ENCODE measurements at regions not wholly inside any gene's neighbourhood (a gene's known extent, or its start where the extent isn't known, plus 50 kb on each side); places are given as distances from the start of the nearest gene placed in this dataset.
"Not testable (repeated sequence)": the region's sequence is repeated elsewhere in the genome, so short reads cannot be mapped to it uniquely, and the experiment has no call there.

DNA sequence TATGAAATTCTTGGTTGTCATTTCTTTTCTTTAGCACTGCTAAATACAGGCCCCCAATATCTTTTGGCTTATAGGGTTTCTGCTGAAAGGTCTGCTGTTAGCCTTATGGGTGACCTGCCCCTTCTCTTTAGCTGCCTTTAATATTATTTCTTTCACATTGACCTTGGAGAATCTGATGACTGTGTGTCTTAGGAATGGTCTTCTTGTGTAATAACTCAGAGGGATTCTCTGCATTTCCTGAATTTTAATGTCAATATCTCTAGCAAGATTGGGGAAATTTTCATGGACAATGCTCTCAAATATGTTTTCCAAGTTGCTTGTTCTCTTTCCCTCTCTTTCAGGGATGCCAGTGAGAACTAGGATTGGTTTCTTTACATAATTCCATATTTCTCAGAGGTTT, 292.4 kb downstream of the SLC7A11 start:
- DNase-seq, result no peak

DNA sequence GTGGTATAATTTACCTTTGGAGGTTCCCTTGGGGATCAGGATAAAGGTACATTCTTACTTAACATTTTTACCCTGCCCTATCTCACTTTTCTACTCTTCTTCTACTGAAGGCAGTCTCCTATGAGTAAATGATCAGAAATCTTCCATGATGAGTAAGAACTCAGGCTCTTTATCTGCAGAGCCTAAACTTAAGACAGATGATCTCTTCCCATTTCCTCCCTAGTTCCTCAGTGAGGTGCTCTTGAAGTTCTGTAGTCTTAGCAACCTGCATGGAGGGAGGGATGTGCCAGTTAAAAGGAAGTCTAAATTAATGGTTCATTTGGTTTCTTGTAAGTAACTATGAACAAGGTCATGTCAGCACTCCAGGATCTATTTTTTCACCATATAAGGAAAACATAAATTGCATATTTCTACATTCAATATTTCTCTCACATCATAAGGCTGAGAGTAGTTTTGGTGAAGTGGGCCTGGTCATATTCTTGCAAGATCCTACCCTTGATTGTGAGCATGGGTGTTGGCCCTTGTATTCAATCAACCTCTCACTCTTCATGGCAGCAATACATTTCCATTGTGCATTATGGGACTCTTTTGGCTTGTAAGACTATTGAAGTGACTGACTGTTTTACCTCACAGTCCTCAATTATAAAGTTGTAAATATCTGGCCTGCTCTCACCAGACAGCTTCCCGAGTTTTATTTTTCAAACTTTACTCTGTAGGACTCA, 295.5 kb downstream of the SLC7A11 start:
- DNase-seq, result no peak

- not testable (repeated sequence) for DNase-seq
Observed at GRCh38 chr4:137942815-137943214, 299.3 kb downstream of the SLC7A11 start.

- not testable (repeated sequence) for DNase-seq
Observed at GRCh38 chr4:137942015-137942515, 300.1 kb downstream of the SLC7A11 start.

DNA sequence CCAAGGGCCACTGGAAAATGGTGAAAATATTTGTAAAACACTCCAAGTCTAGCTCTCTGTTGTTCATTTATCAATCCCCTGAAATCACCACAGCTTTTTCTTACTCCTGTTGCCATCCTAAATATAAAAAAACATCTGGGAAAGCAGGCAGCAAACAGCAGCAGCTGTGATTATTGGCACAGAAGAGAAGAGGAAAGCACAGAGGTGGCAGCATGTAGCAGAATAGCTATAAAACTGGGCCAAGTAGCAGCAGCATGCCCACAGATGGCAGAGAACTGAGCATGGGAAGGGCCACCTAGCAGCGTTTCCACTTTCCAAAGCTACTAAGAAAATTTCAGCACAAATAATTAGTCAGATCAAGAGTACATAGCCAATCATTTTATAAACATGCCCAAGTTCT, 307.2 kb downstream of the SLC7A11 start:
- no peak for DNase-seq

DNA sequence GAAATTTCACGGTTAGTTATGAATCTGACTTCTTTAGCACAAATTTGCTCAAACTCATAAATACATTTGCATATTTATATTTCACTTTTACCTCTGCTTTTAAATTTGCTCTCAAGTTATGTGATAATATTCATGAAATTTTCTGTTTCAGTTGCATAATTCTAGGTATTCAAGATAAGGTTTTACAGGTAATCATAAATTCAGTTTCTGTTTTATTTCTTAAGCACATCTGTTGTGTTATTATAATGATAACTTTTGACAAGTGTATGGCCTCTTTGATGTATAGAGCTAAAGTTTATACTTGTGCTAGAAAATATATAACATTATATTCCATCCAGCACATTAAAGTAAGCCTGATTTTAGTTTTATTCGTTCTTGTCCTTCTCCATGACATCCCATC, 308.1 kb downstream of the SLC7A11 start:
- DNase-seq, result no peak

DNA sequence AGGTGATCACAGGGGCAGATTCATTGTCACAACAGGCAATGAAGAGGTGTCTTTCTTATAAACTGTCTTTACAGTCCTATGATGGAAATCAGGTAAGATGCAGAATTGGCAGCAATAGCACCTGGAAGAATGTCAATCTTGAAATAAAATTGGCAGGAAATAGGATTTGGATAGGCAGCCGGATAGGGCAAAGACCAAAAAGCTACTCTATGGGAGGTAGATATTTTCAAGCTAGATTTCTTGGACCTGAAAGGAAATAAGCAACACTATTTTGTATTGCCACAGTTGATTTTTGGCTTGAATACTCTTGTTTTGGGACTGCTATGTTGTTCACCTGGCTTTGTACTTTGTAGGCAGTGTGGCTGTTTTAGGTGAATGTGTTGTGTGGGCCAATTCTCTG, 314.2 kb downstream of the SLC7A11 start:
- DNase-seq, result no peak

DNA sequence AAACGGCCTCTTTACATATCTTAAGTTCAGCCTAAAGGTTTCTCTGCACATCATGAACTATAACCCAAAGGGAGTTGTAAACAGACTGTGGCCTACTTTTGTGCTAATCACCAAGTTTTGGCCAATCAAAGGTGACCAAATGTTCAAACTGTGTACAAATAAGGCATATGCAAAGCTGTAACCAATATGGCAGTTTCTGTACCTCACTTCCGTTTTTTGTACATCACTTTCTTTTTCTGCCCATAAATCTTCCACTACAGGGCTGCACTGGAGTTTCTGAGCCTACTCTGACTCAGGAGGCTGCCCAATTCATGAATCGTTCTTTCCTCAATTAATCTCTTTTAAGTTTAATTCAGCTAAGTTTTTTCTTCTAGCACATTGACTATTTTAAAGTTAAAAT, 318.7 kb downstream of the SLC7A11 start:
- no peak for DNase-seq

GRCh38 chr4:137922721-137923120, 319.4 kb downstream of the SLC7A11 start:
- DNase-seq, result no peak

GRCh38 chr4:137909529-137910309, 332.4 kb downstream of the SLC7A11 start:
- DNase-seq, result no peak

DNA sequence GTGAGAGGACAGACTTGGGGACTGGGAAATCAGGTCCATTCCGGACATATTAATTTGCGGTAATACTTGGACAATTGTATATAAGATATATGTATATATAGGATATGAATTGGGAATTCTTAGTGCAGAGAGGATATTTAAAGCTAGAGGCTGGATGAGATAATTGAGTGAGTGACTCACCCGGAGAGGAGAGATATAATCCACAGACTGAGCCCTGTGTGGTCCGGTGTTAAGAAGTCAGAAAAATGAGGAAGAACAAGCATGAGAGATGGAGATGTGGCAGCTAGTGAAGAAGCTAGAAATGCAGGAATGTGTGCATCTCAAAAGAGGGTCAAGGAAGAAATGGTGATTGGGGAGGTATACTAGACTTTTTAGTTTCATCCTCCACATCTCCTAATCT, 336.2 kb downstream of the SLC7A11 start:
- no peak for DNase-seq

DNA sequence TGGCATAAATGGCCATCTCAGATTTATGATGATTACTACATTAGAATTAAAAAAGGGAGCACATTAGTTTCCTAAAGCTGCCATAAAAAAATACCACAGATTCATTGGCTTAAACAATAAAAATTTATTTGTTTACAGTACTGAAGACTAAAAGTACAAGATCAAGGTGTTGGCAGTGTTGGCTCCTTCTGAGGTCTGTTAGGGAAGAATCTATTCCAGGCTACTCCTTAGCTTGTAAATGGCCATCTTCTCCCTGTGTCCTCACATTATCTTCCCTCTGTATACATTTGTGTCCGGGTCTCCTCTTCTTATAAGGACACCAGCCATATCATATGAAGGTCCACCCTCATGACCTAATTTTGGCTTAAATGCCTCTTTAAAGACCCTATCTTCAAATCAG, 341.0 kb downstream of the SLC7A11 start:
- DNase-seq, result no peak

- DNase-seq, result no peak
Observed at GRCh38 chr4:137896221-137896737, 345.9 kb downstream of the SLC7A11 start.

GRCh38 chr4:137895515-137895914, 346.6 kb downstream of the SLC7A11 start:
- not testable (repeated sequence) for DNase-seq

DNA sequence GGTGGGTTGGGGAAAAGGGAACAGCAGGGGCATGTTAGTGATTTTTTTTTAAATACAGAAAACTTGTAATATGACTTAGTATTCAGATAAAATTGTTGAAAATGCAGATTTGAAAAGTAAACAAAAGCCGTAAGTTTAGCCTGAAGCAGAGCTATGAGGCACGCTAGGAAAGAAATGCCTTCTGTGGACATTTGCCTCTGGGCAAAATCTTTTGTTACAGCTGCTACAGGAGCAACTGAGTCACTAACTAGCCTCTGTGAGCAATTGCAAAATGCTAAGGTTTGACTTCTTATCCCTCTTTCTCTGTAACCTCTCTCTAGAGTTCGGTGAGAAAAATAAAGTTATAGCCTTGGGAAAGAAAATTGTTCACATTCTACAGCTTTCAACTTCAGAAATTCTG, 350.0 kb downstream of the SLC7A11 start:
- DNase-seq, result no peak

DNA sequence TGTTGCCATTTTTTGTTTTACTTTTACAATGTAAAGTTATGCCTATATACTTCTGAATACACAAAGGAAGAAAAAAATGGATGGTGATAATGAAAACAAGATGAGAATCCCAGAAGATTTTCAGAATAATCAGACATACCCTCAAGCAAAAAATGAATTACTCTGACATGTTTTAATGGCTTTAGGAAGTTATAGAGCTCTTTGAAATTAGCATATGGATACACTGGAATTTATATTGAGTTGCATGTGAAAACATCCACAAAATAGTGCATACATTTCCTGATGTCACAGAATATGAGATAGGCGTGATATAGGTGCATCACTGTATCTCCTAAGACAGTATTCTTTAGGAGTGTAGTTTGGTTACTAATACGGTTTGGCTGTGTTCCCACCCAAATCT, 351.3 kb downstream of the SLC7A11 start:
- no peak for DNase-seq

- DNase-seq, result no peak
Observed at GRCh38 chr4:137881641-137882040, 349.3 kb upstream of the PCDH18 start.

GRCh38 chr4:137868067-137868466, 335.8 kb upstream of the PCDH18 start:
- DNase-seq, result not testable (repeated sequence)

DNA sequence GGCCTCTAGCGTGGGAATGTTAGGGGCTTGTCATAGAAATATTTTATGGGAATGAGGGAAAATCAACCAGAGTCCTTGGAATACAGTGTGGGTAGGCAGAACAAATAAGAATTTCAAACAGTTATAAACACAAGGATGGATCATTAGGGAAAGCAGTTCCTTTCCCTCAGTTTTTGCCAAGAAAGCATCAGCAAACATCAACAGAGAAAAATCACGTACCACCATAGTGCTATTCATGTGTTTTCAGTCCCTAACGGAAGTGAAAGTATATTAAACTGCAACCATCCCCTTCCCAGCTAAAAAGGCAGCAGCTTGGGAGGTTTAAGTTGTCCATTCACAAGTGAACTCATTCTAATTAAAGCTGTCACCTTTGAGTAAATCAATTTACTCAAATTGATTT, 334.4 kb upstream of the PCDH18 start:
- DNase-seq, result no peak

DNA sequence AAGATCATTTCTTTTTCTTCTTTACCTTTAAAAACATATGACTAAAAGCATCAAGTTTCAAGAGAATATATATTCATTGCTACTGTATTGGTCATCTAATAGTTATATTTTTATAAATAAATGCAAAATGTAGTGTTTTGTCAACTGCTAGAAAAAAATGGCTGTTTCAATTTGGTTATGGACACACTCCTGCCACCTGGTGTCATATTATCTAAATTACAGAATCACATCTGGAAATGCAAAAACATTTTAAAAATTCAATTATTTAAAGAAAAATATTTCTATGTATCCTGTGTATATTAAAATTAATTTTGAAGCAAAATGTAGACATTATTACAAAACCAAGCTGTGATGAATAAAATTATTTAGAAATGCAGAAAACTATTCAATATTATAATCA, 329.4 kb upstream of the PCDH18 start:
- DNase-seq, result no peak

GRCh38 chr4:137853424-137853823, 321.1 kb upstream of the PCDH18 start:
- DNase-seq, result no peak

- DNase-seq, result no peak
Observed at GRCh38 chr4:137852326-137852725, 320.0 kb upstream of the PCDH18 start.

DNA sequence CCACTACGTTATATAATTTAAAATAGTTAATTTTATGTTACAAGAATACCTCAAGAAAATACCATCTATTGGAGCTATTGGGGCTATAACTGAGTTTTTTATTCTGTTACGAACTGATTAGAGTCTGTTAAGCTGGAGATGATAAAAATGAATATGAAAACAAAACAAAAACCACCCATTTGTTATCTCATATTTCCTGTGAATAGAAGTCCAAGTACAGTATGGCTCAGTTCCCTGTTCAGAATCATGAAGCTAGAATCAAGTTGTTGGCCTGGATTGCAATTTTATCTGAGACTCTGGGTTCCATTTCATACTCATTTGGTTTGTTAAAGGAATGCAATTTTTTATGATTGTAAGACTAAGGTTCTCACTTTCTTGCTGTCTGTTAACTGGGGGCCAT, 319.1 kb upstream of the PCDH18 start:
- no peak for DNase-seq

GRCh38 chr4:137827945-137828344, 295.7 kb upstream of the PCDH18 start:
- DNase-seq, result not testable (repeated sequence)
